ENCODE measurements at regions not wholly inside any gene's neighbourhood (a gene's known extent, or its start where the extent isn't known, plus 50 kb on each side); places are given as distances from the start of the nearest gene placed in this dataset.

DNA sequence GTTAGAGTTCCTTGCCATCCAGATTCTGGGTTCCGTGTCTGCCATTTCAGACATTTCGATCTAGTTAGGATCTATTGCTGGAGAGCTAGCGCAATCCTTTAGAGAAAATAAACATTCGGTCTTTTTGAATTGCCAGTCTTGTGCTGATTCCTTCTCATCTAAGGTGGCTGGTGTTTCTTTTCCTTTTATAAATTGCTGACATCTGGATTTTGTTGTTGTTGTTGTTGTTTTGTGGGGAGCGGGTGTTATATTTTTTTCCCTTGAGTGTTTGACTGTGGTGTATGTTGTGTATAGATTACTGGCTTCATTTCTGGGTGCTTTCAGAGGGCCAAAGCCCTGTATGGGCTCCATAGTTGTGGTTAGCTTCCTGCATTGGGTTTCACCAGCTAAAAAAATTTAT is 128.5 kb upstream of the LRP1B start:
- peaks cover 12% of the 10 kb centered on the region for H3K9me3 Mint-ChIP-seq
- no peak overlapping the region for H3K4me3 Mint-ChIP-seq
- H3K27ac Mint-ChIP-seq, result no peak overlapping the region
- intact Hi-C loops (cut with micrococcal nuclease), result no loop called here
- ChIA-PET POLR2A (no interaction called here), CTCF (no interaction called here)
- DNase-seq (no peak), ATAC-seq (no peak)
- TF ChIP-seq, protein P1, sequence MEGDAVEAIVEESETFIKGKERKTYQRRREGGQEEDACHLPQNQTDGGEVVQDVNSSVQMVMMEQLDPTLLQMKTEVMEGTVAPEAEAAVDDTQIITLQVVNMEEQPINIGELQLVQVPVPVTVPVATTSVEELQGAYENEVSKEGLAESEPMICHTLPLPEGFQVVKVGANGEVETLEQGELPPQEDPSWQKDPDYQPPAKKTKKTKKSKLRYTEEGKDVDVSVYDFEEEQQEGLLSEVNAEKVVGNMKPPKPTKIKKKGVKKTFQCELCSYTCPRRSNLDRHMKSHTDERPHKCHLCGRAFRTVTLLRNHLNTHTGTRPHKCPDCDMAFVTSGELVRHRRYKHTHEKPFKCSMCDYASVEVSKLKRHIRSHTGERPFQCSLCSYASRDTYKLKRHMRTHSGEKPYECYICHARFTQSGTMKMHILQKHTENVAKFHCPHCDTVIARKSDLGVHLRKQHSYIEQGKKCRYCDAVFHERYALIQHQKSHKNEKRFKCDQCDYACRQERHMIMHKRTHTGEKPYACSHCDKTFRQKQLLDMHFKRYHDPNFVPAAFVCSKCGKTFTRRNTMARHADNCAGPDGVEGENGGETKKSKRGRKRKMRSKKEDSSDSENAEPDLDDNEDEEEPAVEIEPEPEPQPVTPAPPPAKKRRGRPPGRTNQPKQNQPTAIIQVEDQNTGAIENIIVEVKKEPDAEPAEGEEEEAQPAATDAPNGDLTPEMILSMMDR (IDR thresholded peaks at IDR 0.05), result no peak
- no peaks in the 10 kb centered on the region for H3K4me1 Mint-ChIP-seq (ENCODE audit: low read depth)
- no peaks in the 10 kb centered on the region for H3K27me3 Mint-ChIP-seq
- H3K36me3 Mint-ChIP-seq (ENCODE audit: low read depth), result no peaks in the 10 kb centered on the region

- H3K4me3 Mint-ChIP-seq, result no peak overlapping the region
- ChIA-PET CTCF (no interaction called here), POLR2A (interaction anchor here (0.7 kb wide), 1 partner anchor 265 kb away, joined by 3 read pairs; no protein-coding TSS in a partner anchor)
- ATAC-seq (no peak), DNase-seq (no peak)
- H3K27ac Mint-ChIP-seq, result no peak overlapping the region
- intact Hi-C loops (cut with micrococcal nuclease), result no loop called here
- H3K9me3 Mint-ChIP-seq, result peaks cover 21% of the 10 kb centered on the region
- no peaks in the 10 kb centered on the region for H3K4me1 Mint-ChIP-seq (ENCODE audit: low read depth)
- TF ChIP-seq, protein P1 (IDR thresholded peaks at IDR 0.05), result no peak
- no peaks in the 10 kb centered on the region for H3K36me3 Mint-ChIP-seq (ENCODE audit: low read depth)
- H3K27me3 Mint-ChIP-seq, result no peaks in the 10 kb centered on the region
Measured at GRCh38 chr2:142254031-142254430, 123.2 kb upstream of the LRP1B start.

DNA sequence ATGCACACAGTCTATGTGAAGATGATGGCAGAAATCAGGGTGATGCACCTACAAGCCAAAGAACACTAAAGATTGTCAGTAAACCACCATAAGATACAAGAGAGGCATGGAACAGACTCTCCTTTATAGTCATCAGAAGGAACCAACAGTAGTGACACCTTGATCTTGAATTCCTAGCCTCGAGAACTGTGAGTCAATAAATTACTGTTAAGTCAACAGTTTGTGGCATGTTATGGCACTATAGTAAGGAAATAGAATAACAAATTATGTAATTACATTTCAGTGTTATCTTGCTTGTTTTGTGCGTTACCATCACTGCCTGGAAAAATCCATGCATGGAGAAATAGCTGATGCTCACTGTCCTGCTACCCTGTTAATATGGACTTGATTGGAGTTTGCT is 110.2 kb upstream of the LRP1B start:
- Mint-ChIP-seq H3K9me3 (peaks cover 2% of the 10 kb centered on the region), H3K36me3 (ENCODE audit: low read depth) (no peaks in the 10 kb centered on the region), H3K4me1 (ENCODE audit: low read depth) (no peaks in the 10 kb centered on the region), H3K27ac (no peak overlapping the region), H3K4me3 (no peak overlapping the region), H3K27me3 (no peaks in the 10 kb centered on the region)
- TF ChIP-seq, protein P1 (IDR thresholded peaks at IDR 0.05), result no peak
- DNase-seq (no peak), ATAC-seq (no peak)
- ChIA-PET POLR2A (no interaction called here), CTCF (no interaction called here)
- intact Hi-C loops (cut with micrococcal nuclease), result no loop called here

DNA sequence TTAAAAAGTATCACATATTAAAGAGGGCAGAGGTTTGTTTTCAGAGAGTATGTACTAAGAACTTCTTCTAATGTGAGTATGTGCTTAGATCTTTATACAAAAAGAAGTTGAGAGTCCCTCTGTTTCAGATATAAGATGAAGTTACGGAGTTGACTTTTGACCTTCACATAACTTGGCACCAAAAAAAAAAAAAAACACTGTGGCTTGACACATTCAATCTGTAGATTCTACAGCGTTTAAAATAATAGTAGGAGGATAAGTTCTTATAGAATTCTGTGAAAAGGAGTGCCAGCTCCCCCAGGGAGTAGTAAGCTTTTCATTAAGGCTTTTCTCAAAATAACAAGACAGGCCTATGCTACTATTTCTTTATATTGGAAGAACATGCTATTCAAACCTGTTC is 105.4 kb upstream of the LRP1B start:
- CTCF ChIA-PET, result no interaction called here
- TF ChIP-seq, protein P1 (IDR thresholded peaks at IDR 0.05), result no peak
- Mint-ChIP-seq H3K27me3 (no peaks in the 10 kb centered on the region), H3K36me3 (ENCODE audit: low read depth) (no peaks in the 10 kb centered on the region), H3K27ac (no peak overlapping the region), H3K9me3 (peaks cover 2% of the 10 kb centered on the region), H3K4me1 (ENCODE audit: low read depth) (no peaks in the 10 kb centered on the region), H3K4me3 (no peak overlapping the region)
- intact Hi-C loops (cut with micrococcal nuclease), result no loop called here
- DNase-seq, result no peak
- POLR2A ChIA-PET, result no interaction called here
- ATAC-seq, result no peak

DNA sequence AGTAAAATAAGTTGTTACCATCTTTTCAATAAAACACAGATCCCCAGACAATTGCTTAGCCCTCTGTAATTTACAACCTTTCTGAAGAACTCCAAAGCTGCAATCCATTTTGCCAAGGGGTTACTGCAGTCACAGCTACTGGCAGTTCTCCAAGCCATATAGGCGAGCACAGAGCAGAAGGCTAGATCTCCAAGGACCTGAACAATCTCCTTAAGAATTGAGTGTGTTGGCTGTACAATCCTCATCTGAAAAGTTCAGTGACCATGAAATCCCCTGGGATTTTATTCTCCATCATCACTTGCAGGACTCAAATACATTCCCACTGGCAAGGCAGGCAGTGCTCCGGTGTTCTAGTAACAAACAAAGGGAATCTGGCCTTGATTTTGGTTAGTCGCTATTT is 103.9 kb upstream of the LRP1B start:
- no peak for DNase-seq
- Mint-ChIP-seq H3K9me3 (peaks cover 2% of the 10 kb centered on the region), H3K36me3 (ENCODE audit: low read depth) (no peaks in the 10 kb centered on the region), H3K27me3 (no peaks in the 10 kb centered on the region), H3K4me3 (no peak overlapping the region), H3K27ac (no peak overlapping the region), H3K4me1 (ENCODE audit: low read depth) (no peaks in the 10 kb centered on the region)
- intact Hi-C loops (cut with micrococcal nuclease), result no loop called here
- no peak for ATAC-seq
- TF ChIP-seq, protein P1 (IDR thresholded peaks at IDR 0.05), result no peak
- POLR2A ChIA-PET, result no interaction called here
- CTCF ChIA-PET, result no interaction called here
